ENCODE measurements at regions not wholly inside any gene's neighbourhood (a gene's known extent, or its start where the extent isn't known, plus 50 kb on each side); places are given as distances from the start of the nearest gene placed in this dataset.

DNA sequence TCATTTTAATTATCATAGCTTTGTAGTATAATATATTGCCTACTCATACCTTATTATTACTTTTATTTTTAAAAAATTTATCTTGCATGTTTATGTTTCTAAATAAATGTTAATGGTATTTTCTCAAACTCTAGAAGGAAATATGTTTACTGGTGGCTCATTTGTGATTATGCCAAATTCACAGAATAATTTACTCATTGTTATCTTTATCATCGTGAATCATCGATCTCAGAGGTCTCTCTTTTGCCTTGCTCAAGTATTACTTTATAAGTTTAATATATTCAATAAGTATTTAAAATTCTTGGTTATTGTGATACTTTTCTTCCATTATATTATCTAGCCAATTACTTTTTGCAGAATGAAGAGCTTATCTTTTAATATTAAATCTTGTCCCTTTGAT is 836.7 kb upstream of the ADAMTS5 start:
- no peak for TF ChIP-seq POLR2A (IDR thresholded peaks at IDR 0.05; ENCODE audit: low read length)
- TF ChIP-seq GATA1 (IDR thresholded peaks at IDR 0.05; ENCODE audit: low read depth, low read length), result no peak
